Left renal cortex interstitium (tissue), 4 donors: ENCODE measurements at regions not wholly inside any gene's neighbourhood (a gene's known extent, or its start where the extent isn't known, plus 50 kb on each side); places are given as distances from the start of the nearest gene placed in this dataset.
"Not testable (repeated sequence)": the region's sequence is repeated elsewhere in the genome, so short reads cannot be mapped to it uniquely, and the experiment has no call there.

Experiments
- DNase-seq, 4 donors: peaks; one replicate each; pipeline ENCODE4 v3.0.0-alpha.2; 2013; ENCODE audit warnings: low read depth in 4 of 4, low spot score in 2 of 4, missing footprints in 1 of 4

DNA sequence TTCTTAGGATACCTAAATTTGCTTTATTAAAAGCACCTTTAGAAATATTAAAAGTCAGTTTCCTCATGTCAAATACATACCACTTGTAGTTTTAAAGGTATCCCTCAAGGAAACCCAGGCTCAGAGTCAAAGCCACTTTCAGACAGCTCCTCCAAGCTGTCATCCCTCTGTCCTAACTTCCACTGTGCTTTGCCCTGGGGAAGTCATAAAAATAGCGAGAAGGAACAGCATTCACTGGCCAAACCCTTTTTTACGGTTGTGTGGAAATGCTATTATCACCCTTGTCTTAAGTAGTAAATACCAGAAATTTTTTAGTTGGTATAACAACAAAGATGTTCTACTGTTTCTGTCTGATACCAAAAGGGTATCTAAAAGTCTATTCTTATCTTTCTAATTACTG is 680.5 kb downstream of the ZEB2 start:
- no peak for DNase-seq

GRCh38 chr2:143837055-143837454 is 682.9 kb downstream of the ZEB2 start:
- not testable (repeated sequence) for DNase-seq

- no peak for DNase-seq
These were observed 684.4 kb downstream of the ZEB2 start for GRCh38 chr2:143835481-143835880.

- no peak for DNase-seq
These were observed 686.8 kb downstream of the ZEB2 start for GRCh38 chr2:143833015-143833660.

DNA sequence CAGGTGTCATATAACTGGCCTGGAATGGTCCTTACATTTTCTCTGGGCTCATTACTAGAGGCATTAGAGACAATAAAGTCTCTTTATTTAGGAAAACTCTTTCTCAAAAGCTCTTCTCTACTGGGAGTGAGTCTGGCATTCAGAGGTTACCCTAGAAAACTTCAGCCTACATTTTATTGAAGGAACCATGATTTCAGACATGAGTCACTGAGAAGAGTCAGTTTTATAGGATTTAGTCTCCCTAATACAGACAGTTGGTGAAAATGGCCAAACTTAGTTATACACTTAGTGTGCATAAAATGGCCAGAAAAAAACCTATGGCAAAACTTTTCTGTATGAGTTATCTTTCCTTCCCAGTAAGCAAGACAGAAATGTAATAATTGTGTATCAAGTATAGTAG is 689.4 kb downstream of the ZEB2 start:
- DNase-seq, result no peak

GRCh38 chr2:143828763-143829537 is 691.0 kb downstream of the ZEB2 start:
- no peak for DNase-seq

DNA sequence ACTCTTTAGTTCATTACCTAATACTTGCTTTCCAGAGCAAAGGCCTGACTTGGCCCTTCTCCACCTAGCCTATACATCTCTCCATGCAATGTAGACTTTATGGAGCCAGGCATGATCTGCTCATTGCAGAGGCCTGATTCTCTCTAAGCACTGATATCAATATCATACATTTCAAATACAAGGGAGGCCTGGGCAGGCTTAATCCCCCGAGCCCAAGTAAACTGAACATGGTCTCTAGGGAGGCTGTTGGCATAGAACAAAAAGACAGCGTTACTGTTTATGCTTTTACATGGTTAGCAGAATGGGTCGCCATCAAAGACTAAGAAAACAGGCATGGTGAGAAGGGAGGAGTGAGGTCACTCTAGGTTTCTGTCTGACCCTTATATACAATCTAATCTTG is 695.1 kb downstream of the ZEB2 start:
- DNase-seq, result no peak

- no peak for DNase-seq
These were observed 694.7 kb downstream of the ARHGAP15 start for GRCh38 chr2:143823876-143824275.

DNA sequence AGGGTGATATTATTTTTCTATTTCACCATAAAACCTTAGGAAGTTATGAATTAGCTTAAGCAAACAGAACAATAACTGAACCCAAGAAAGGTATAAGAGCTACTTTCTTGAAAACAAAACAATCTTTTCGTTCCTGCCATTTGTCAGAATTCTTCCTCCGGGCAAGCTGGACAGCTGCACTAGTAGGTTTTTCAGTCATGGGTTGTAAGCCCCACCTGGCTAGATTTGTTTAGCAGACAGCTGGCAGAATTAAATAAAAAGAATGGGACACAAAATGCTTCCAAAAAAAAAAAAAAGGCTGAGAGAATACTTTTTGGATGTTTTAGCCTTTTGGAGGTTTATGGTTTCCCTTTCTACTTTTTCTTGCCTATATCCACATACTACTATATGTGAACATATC is 694.1 kb downstream of the ARHGAP15 start:
- DNase-seq, result no peak

DNA sequence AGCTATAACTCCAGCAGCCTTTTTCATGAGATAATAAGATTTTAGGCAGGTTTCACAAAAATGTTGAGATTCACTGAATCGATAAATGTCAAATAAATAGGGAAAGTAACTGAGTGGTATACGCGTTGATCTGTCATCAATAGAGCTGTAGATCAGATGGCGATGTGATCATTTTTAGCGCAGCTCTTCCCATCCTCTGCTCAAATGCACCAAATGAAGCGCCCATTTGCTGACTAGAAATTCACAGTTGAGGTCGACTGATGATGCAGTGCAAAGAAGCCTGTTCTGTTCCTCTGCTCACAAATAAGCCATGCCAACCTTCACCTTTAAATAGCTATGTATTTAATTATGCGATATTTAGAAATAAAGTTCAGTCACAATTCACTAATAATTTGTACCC is 693.5 kb downstream of the ARHGAP15 start:
- DNase-seq, result no peak

GRCh38 chr2:143819764-143820163 is 690.5 kb downstream of the ARHGAP15 start:
- no peak for DNase-seq

GRCh38 chr2:143819190-143819735 is 690.0 kb downstream of the ARHGAP15 start:
- no peak for DNase-seq
